Breast epithelium (tissue), 3 donors: ENCODE measurements at regions not wholly inside any gene's neighbourhood (a gene's known extent, or its start where the extent isn't known, plus 50 kb on each side); places are given as distances from the start of the nearest gene placed in this dataset.

Experiments
- CTCF ChIP-seq, 3 donors: fragments of 450-650 bp; IDR thresholded peaks; one replicate each; pipeline ENCODE4 v1.5.1; 2016 to 2017; ENCODE audit warnings: antibody characterized with exemption in 3 of 3, mild to moderate bottlenecking in 3 of 3, moderate library complexity in 3 of 3
- POLR2AphosphoS5 ChIP-seq, 3 donors: sonication (generic); formaldehyde crosslinking; IDR thresholded peaks; one replicate each; pipeline ENCODE4 v1.6.1; 2017; ENCODE audit warnings: antibody characterized with exemption in 3 of 3

DNA sequence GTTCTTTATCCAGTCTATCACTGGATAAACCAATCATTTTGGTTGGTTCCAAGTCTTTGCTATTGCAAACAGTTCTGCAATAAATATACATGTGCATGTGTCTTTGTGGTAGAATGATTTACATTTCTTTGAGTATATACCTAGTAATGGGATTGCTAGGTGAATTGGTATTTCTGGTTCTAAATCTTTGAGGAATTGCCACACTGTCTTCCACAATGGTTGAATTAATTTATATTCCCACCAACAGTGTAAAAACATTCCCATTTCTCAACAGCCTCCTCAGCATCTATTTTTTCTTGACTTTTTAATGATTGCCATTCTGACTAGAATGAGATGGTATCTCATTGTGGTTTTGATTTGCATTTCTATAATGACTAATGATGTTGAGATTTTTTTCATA is 791.7 kb upstream of the AGA start:
- TF ChIP-seq CTCF (IDR thresholded peaks at IDR 0.05) (no peak), POLR2AphosphoS5 (IDR thresholded peaks at IDR 0.05) (no peak)
